ENCODE measurements at regions not wholly inside any gene's neighbourhood (a gene's known extent, or its start where the extent isn't known, plus 50 kb on each side); places are given as distances from the start of the nearest gene placed in this dataset.
A peak's percentile ranks its signal among the peaks of the same experiment; 100 is the strongest.

DNA sequence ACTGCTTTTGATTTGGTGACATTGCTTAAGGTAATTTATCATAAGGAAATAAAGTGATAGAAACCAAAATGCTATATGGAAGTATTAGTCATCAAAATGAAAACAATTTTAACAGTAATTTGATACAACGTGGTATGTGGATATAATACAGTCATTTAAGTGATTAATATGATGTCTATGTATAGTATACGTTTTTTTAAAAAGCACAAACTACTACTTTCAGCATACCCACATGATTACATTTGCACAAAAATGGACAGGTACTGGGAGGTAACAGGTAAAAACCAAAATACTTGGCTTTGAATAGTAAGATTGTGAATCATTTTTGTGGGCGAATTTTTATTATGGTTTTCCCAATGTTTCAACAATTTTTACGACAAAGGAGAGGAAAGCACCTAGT lies 97.6 kb downstream of the OGFRL1 start:
- Histone ChIP-seq H3K4me3 (ENCODE audit: low read length) (no peak overlapping the region), H3K9me3 (replicated peaks; ENCODE audit: low read length) (no peaks in the 10 kb centered on the region), H3K27me3 (ENCODE audit: control insufficient read depth, insufficient read depth, low read length) (no peaks in the 10 kb centered on the region), H3K9ac (ENCODE audit: low read depth, low read length) (no peak overlapping the region), H3K4me1 (ENCODE audit: control insufficient read depth, insufficient read depth, low read length) (peaks cover 58% of the 10 kb centered on the region), H3K36me3 (ENCODE audit: insufficient read depth, low read length) (peaks cover 29% of the 10 kb centered on the region), H3K4me2 (ENCODE audit: low read length) (peak overlapping the region; percentile 18)

DNA sequence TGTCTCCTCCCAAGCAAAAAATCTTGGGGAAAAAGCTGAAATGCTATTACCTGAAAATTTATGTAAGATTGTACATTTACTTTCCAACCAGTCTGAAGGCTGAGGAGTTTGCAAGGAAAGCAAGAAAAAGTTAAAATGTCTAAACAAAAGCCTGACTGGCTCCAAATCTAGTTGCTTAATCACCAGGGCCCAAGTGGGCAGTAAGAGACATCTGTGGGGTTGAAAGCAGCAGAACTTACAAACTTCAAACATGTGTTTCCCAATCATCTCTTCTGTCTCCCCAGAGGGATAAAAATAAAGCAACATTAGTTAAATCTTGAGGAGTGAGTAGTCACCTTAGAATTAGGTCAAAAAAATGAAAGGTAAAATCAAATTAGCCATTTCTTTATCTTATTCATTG lies 98.6 kb downstream of the OGFRL1 start:
- Histone ChIP-seq H3K4me2 (ENCODE audit: low read length) (peak overlapping the region; percentile 18), H3K27me3 (ENCODE audit: control insufficient read depth, insufficient read depth, low read length) (no peaks in the 10 kb centered on the region), H3K4me3 (ENCODE audit: low read length) (no peak overlapping the region), H3K4me1 (ENCODE audit: control insufficient read depth, insufficient read depth, low read length) (peaks cover 64% of the 10 kb centered on the region), H3K9ac (ENCODE audit: low read depth, low read length) (peak overlapping the region; percentile 49), H3K36me3 (ENCODE audit: insufficient read depth, low read length) (peaks cover 39% of the 10 kb centered on the region), H3K9me3 (replicated peaks; ENCODE audit: low read length) (no peaks in the 10 kb centered on the region)

GRCh38 chr6:71388068-71388744 lies 99.6 kb downstream of the OGFRL1 start:
- Histone ChIP-seq H3K36me3 (ENCODE audit: insufficient read depth, low read length) (peaks cover 34% of the 10 kb centered on the region), H3K9ac (ENCODE audit: low read depth, low read length) (no peak overlapping the region), H3K4me1 (ENCODE audit: control insufficient read depth, insufficient read depth, low read length) (peaks cover 74% of the 10 kb centered on the region), H3K27me3 (ENCODE audit: control insufficient read depth, insufficient read depth, low read length) (no peaks in the 10 kb centered on the region), H3K9me3 (replicated peaks; ENCODE audit: low read length) (no peaks in the 10 kb centered on the region), H3K4me3 (ENCODE audit: low read length) (no peak overlapping the region), H3K4me2 (ENCODE audit: low read length) (no peak overlapping the region)

- Histone ChIP-seq H3K9me3 (replicated peaks; ENCODE audit: low read length) (no peaks in the 10 kb centered on the region), H3K27me3 (ENCODE audit: control insufficient read depth, insufficient read depth, low read length) (no peaks in the 10 kb centered on the region), H3K4me1 (ENCODE audit: control insufficient read depth, insufficient read depth, low read length) (peaks cover 77% of the 10 kb centered on the region)
These were observed 100.4 kb downstream of the OGFRL1 start for GRCh38 chr6:71388856-71389527.

GRCh38 chr6:71391126-71391525 lies 102.5 kb downstream of the OGFRL1 start:
- H3K4me1 ChIP-seq (ENCODE audit: control insufficient read depth, insufficient read depth, low read length), result peaks cover 77% of the 10 kb centered on the region
- no peaks in the 10 kb centered on the region for H3K9me3 ChIP-seq (replicated peaks; ENCODE audit: low read length)
- no peak overlapping the region for H3K4me2 ChIP-seq (ENCODE audit: low read length)
- H3K4me3 ChIP-seq (ENCODE audit: low read length), result no peak overlapping the region
- no peaks in the 10 kb centered on the region for H3K27me3 ChIP-seq (ENCODE audit: control insufficient read depth, insufficient read depth, low read length)
- H3K36me3 ChIP-seq (ENCODE audit: insufficient read depth, low read length), result peaks cover 30% of the 10 kb centered on the region
- no peak overlapping the region for H3K9ac ChIP-seq (ENCODE audit: low read depth, low read length)

More at GRCh38 chr6:71388856-71389527, 100.4 kb downstream of the OGFRL1 start:
- Histone ChIP-seq H3K36me3 (ENCODE audit: insufficient read depth, low read length) (peaks cover 29% of the 10 kb centered on the region), H3K4me3 (ENCODE audit: low read length) (no peak overlapping the region), H3K9ac (ENCODE audit: low read depth, low read length) (no peak overlapping the region), H3K4me2 (ENCODE audit: low read length) (no peak overlapping the region)

GRCh38 chr6:71392276-71392675 lies 103.7 kb downstream of the OGFRL1 start:
- Histone ChIP-seq H3K9me3 (replicated peaks; ENCODE audit: low read length) (no peaks in the 10 kb centered on the region), H3K27me3 (ENCODE audit: control insufficient read depth, insufficient read depth, low read length) (no peaks in the 10 kb centered on the region), H3K4me2 (ENCODE audit: low read length) (peak overlapping the region; percentile 50), H3K4me1 (ENCODE audit: control insufficient read depth, insufficient read depth, low read length) (peaks cover 75% of the 10 kb centered on the region), H3K4me3 (ENCODE audit: low read length) (no peak overlapping the region), H3K36me3 (ENCODE audit: insufficient read depth, low read length) (peaks cover 39% of the 10 kb centered on the region), H3K9ac (ENCODE audit: low read depth, low read length) (peak overlapping the region; percentile 59)

GRCh38 chr6:71393471-71393870 lies 104.9 kb downstream of the OGFRL1 start:
- Histone ChIP-seq H3K9me3 (replicated peaks; ENCODE audit: low read length) (no peaks in the 10 kb centered on the region), H3K27me3 (ENCODE audit: control insufficient read depth, insufficient read depth, low read length) (no peaks in the 10 kb centered on the region), H3K4me1 (ENCODE audit: control insufficient read depth, insufficient read depth, low read length) (peaks cover 63% of the 10 kb centered on the region), H3K9ac (ENCODE audit: low read depth, low read length) (peak overlapping the region; percentile 59), H3K36me3 (ENCODE audit: insufficient read depth, low read length) (peaks cover 40% of the 10 kb centered on the region), H3K4me3 (ENCODE audit: low read length) (peak overlapping the region; percentile 22), H3K4me2 (ENCODE audit: low read length) (peak overlapping the region; percentile 50)

DNA sequence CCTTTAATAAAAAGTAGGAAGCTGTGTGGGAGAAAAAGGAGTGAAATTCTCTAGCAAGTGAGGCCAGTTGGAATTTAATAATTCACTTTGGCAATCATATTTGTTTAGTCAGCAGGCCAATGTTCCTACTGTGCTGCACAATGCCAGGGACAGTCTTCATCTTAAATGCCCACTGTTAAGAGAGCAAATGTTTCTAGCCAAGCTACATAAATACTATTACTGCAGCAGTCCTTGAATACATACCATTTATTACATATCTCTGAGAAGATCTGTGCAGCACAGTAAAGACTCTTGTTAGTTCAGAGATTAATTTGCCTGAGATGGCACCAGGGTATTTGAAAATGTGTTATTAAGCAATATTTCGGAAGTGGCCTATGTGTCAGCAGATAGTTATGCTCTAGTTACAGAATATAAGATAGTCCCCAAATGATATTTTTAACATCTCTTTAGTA lies 105.4 kb downstream of the OGFRL1 start:
- Histone ChIP-seq H3K4me1 (ENCODE audit: control insufficient read depth, insufficient read depth, low read length) (peaks cover 59% of the 10 kb centered on the region), H3K9me3 (replicated peaks; ENCODE audit: low read length) (no peaks in the 10 kb centered on the region), H3K27me3 (ENCODE audit: control insufficient read depth, insufficient read depth, low read length) (no peaks in the 10 kb centered on the region), H3K4me3 (ENCODE audit: low read length) (peak overlapping the region; percentile 22), H3K36me3 (ENCODE audit: insufficient read depth, low read length) (peaks cover 37% of the 10 kb centered on the region), H3K4me2 (ENCODE audit: low read length) (peak overlapping the region; percentile 50), H3K9ac (ENCODE audit: low read depth, low read length) (peak overlapping the region; percentile 59)

- Histone ChIP-seq H3K36me3 (ENCODE audit: insufficient read depth, low read length) (peaks cover 31% of the 10 kb centered on the region), H3K27me3 (ENCODE audit: control insufficient read depth, insufficient read depth, low read length) (no peaks in the 10 kb centered on the region), H3K4me2 (ENCODE audit: low read length) (peak overlapping the region; percentile 50), H3K4me3 (ENCODE audit: low read length) (peak overlapping the region; percentile 0), H3K9ac (ENCODE audit: low read depth, low read length) (peak overlapping the region; percentile 59), H3K9me3 (replicated peaks; ENCODE audit: low read length) (no peaks in the 10 kb centered on the region), H3K4me1 (ENCODE audit: control insufficient read depth, insufficient read depth, low read length) (peaks cover 65% of the 10 kb centered on the region)
These were observed 106.3 kb downstream of the OGFRL1 start for GRCh38 chr6:71394926-71395325.

- H3K4me1 ChIP-seq (ENCODE audit: control insufficient read depth, insufficient read depth, low read length), result peaks cover 74% of the 10 kb centered on the region
- no peak overlapping the region for H3K4me3 ChIP-seq (ENCODE audit: low read length)
- peaks cover 31% of the 10 kb centered on the region for H3K36me3 ChIP-seq (ENCODE audit: insufficient read depth, low read length)
- H3K4me2 ChIP-seq (ENCODE audit: low read length), result peak overlapping the region; percentile 50
- H3K9me3 ChIP-seq (replicated peaks; ENCODE audit: low read length), result no peaks in the 10 kb centered on the region
- H3K9ac ChIP-seq (ENCODE audit: low read depth, low read length), result peak overlapping the region; percentile 59
- H3K27me3 ChIP-seq (ENCODE audit: control insufficient read depth, insufficient read depth, low read length), result no peaks in the 10 kb centered on the region
These were observed 107.3 kb downstream of the OGFRL1 start for GRCh38 chr6:71395731-71396409.

DNA sequence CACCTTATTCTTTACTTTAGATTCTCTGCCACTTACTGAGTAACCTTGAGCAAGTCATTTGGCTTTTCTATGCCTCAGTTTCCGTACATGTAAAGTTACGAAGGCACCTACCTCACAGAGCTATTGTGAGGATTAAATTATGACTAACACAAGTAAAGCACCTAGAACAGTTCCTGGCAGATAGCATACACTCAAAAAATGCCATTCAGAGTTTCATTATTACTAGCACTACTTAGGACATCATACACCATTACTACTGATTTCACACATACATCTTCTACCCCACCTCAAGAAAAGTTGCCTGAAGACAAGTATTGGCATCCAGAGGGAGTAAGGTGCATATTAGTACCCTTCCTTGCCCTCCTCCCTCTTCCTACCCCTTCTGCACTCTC lies 107.8 kb downstream of the OGFRL1 start:
- H3K36me3 ChIP-seq (ENCODE audit: insufficient read depth, low read length), result peaks cover 29% of the 10 kb centered on the region
- peaks cover 76% of the 10 kb centered on the region for H3K4me1 ChIP-seq (ENCODE audit: control insufficient read depth, insufficient read depth, low read length)
- H3K27me3 ChIP-seq (ENCODE audit: control insufficient read depth, insufficient read depth, low read length), result no peaks in the 10 kb centered on the region
- no peaks in the 10 kb centered on the region for H3K9me3 ChIP-seq (replicated peaks; ENCODE audit: low read length)
- no peak overlapping the region for H3K4me3 ChIP-seq (ENCODE audit: low read length)
- peak overlapping the region; percentile 59 for H3K9ac ChIP-seq (ENCODE audit: low read depth, low read length)
- H3K4me2 ChIP-seq (ENCODE audit: low read length), result no peak overlapping the region
